Lung (tissue), 11 donors: ENCODE measurements at regions not wholly inside any gene's neighbourhood (a gene's known extent, or its start where the extent isn't known, plus 50 kb on each side); places are given as distances from the start of the nearest gene placed in this dataset.

Experiments
- ATAC-seq: fragments of 200-7000 bp; cut with Tn5 transposase; one replicate; pipeline ENCODE4 v1.9.1; 2020; ENCODE audit warnings: moderate number of reproducible peaks; ENCODE audit not compliant: insufficient read depth, low FRiP score
- DNase-seq, 3 donors: peaks; one replicate each; pipeline ENCODE4 v3.0.0-alpha.2; 2013 to 2017
- H3K27ac ChIP-seq, 2 donors: one replicate each; pipeline ENCODE4 v1.5.1; 2013; ENCODE audit warnings: mild to moderate bottlenecking in 2 of 2, moderate library complexity in 2 of 2, control low read depth in 1 of 2, inconsistent platforms in 1 of 2, low read depth in 1 of 2, low read length in 1 of 2
- H3K27me3 ChIP-seq, 3 donors: one replicate each; pipeline ENCODE4 v1.5.1; 2013; ENCODE audit warnings: low read length in 2 of 3; ENCODE audit not compliant: control insufficient read depth in 3 of 3, insufficient read depth in 3 of 3
- H3K36me3 ChIP-seq, 4 donors: one replicate each; pipeline ENCODE4 v1.5.1; 2013; ENCODE audit warnings: low read length in 4 of 4, mild to moderate bottlenecking in 1 of 4, moderate library complexity in 1 of 4; ENCODE audit not compliant: control insufficient read depth in 4 of 4, insufficient read depth in 4 of 4
- H3K4me1 ChIP-seq, 5 donors: one replicate each; pipeline ENCODE4 v1.5.1; 2013; ENCODE audit warnings: low read length in 5 of 5, mild to moderate bottlenecking in 2 of 5, moderate library complexity in 1 of 5; ENCODE audit not compliant: control insufficient read depth in 5 of 5, insufficient read depth in 5 of 5
- H3K4me3 ChIP-seq: one replicate; pipeline ENCODE4 v1.5.1; 2013; ENCODE audit warnings: mild to moderate bottlenecking, control low read depth, moderate library complexity
- H3K9ac ChIP-seq, 2 donors: one replicate each; pipeline ENCODE4 v1.5.1; 2013; ENCODE audit warnings: low read length in 2 of 2, control low read depth in 1 of 2; ENCODE audit not compliant: insufficient read depth in 1 of 2
- H3K9me3 ChIP-seq, 4 donors: one replicate each; pipeline ENCODE4 v1.5.1; 2013; ENCODE audit warnings: low read length in 3 of 4, mild to moderate bottlenecking in 1 of 4, moderate library complexity in 1 of 4; ENCODE audit not compliant: control insufficient read depth in 4 of 4, insufficient read depth in 3 of 4
- CTCF ChIP-seq: IDR thresholded peaks from 2 replicates; pipeline ENCODE4 v1.5.1; 2012; ENCODE audit warnings: mild to moderate bottlenecking; ENCODE audit errors: control extremely low read depth, extremely low read depth
- WGBS, 2 donors: extraction: QIAGEN DNeasy Blood & Tissue Kit; methylation state at CpG; one replicate each; pipeline ENCODE4 v1.1.7; 2013; 5-methylcytosine and 5-hydroxymethylcytosine counted together
- donor health status: control.
- donor health status: control.
- donor health status: Bipolar disorder and iron deficiency.
- donor health status: healthy.
- donor health status: DM: yes; HTN: yes; CAD: no.

- ATAC-seq, result no peak
- 89 to 91% methylated on average over 6 of the region's 6 CpGs for WGBS, 2 donors
- no peak for DNase-seq
- Histone ChIP-seq H3K27ac (no peak overlapping the region), H3K4me1 (no peaks in the 10 kb centered on the region), H3K27me3 (peaks cover 0 to 7% (median 0%) of the 10 kb centered on the region in 3 donors), H3K36me3 (no peaks in the 10 kb centered on the region), H3K9me3 (no peaks in the 10 kb centered on the region), H3K4me3 (no peak overlapping the region), H3K9ac (no peak overlapping the region)
- no peak for TF ChIP-seq CTCF
Measured at GRCh38 chr2:120502357-120502756, 156.4 kb downstream of the INHBB start.

- Histone ChIP-seq H3K27ac (no peak overlapping the region), H3K4me3 (no peak overlapping the region), H3K4me1 (no peaks in the 10 kb centered on the region), H3K36me3 (no peaks in the 10 kb centered on the region), H3K9me3 (no peaks in the 10 kb centered on the region), H3K9ac (no peak overlapping the region), H3K27me3 (peaks cover 0 to 7% (median 0%) of the 10 kb centered on the region in 3 donors)
- DNase-seq (no peak), ATAC-seq (no peak)
- TF ChIP-seq CTCF, result no peak
- 90 to 96% methylated on average over 2 of the region's 2 CpGs for WGBS, 2 donors
Measured at GRCh38 chr2:120502761-120503160, 156.8 kb downstream of the INHBB start.

- no peak for ATAC-seq
- Histone ChIP-seq H3K27ac (no peak overlapping the region), H3K9ac (no peak overlapping the region), H3K36me3 (no peaks in the 10 kb centered on the region), H3K4me3 (no peak overlapping the region), H3K4me1 (no peaks in the 10 kb centered on the region), H3K27me3 (peaks cover 0 to 7% (median 0%) of the 10 kb centered on the region in 3 donors), H3K9me3 (no peaks in the 10 kb centered on the region)
- no peak for DNase-seq
- no peak for TF ChIP-seq CTCF
- 89 to 92% methylated on average over 17 of the region's 17 CpGs for WGBS, 2 donors
Measured at GRCh38 chr2:120503206-120503792, 157.4 kb downstream of the INHBB start.
